ENCODE measurements at regions not wholly inside any gene's neighbourhood (a gene's known extent, or its start where the extent isn't known, plus 50 kb on each side); places are given as distances from the start of the nearest gene placed in this dataset.

DNA sequence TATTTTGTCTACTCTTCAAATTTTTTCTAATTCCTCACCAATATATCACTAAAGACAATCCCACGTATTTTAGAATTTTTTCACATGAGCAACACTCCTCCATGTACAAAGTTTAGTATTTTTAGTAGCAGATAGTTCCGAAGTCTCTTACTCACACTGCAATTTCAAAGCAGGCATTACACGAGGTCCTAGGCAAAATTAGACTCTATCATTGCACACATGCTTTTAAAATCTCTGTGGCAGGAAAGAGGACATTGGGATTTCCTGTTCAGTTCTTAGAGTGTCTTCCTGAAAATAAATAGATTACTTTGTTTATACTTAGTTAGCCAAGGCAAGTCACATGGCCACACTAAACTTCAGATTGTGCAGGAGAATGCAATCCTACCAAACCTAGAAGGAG lies 847.7 kb downstream of the ROBO2 start:
- Mint-ChIP-seq H3K4me1 (no peaks in the 10 kb centered on the region), H3K27me3 (no peaks in the 10 kb centered on the region), H3K27ac (no peak overlapping the region), H3K9me3 (peaks cover 2% of the 10 kb centered on the region), H3K4me3 (no peak overlapping the region), H3K36me3 (ENCODE audit: low read depth) (no peaks in the 10 kb centered on the region)
- POLR2A ChIA-PET: no interaction called here
- no peak for DNase-seq
- CTCF ChIA-PET: no interaction called here

DNA sequence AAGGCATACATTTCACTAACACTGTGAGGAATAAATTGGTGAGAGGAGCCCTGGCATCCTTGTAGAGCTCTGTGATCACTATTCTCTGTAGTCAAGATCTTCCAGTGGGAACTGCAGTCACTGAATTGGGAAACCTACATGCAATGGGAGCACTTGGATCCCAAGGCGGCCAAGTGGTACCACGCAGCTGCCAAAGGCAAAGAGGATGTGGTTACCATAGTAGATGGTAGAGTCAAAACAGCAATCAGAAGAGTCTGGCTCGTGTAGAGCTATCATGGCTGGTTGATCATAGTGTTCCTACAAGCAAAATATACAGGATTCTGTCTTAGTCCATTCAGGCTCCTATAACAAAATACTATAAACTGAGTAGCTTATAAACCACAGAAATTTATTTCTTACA lies 849.7 kb downstream of the ROBO2 start:
- ChIA-PET POLR2A (no interaction called here), CTCF (no interaction called here)
- no peak overlapping the region for H3K27ac Mint-ChIP-seq
- no peak for DNase-seq
- H3K9me3 Mint-ChIP-seq: peaks cover 4% of the 10 kb centered on the region
- H3K27me3 Mint-ChIP-seq: no peaks in the 10 kb centered on the region
- H3K4me1 Mint-ChIP-seq: no peaks in the 10 kb centered on the region
- H3K4me3 Mint-ChIP-seq: no peak overlapping the region
- H3K36me3 Mint-ChIP-seq (ENCODE audit: low read depth): no peaks in the 10 kb centered on the region

DNA sequence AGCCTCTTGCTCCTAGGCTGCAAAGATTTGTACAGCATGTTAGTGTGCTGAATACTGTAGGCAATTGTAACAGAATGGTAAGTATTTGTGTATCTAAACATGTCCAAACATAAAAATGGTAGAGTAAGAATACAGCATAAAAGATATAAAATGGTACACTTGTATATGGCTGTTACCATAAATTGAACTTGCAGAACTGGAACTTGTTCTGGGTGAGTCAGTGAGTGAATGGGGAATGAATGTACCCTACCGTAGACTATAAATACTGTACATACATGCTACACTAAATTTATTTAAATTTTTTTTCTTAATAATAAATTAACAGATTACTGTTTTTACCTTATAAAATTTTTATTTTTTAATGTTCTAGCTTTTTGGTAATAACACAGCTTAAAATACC lies 858.7 kb downstream of the ROBO2 start:
- ChIA-PET POLR2A (no interaction called here), CTCF (no interaction called here)
- Mint-ChIP-seq H3K9me3 (peaks cover 19% of the 10 kb centered on the region), H3K4me3 (no peak overlapping the region), H3K36me3 (ENCODE audit: low read depth) (no peaks in the 10 kb centered on the region), H3K27ac (no peak overlapping the region), H3K27me3 (no peaks in the 10 kb centered on the region), H3K4me1 (no peaks in the 10 kb centered on the region)
- no peak for DNase-seq

DNA sequence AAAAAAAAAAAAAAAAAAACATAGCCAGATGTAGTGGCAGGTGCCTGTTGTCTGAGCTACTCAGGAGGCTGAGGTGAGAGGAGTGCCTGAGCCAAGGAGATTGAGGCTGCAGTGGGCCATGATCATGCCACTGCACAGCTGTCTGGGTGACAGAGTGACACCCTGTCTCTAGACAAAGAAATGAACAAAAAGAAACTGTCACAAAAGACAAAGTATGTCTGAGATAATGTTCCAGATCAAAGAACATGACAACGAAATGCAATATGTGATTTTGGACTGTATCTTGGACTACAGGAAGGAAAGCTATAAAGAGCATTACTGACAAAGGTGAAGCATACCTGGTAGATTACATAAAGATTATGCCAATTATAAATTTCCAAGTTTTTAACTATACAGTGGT lies 862.8 kb downstream of the ROBO2 start:
- H3K4me3 Mint-ChIP-seq: no peak overlapping the region
- H3K9me3 Mint-ChIP-seq: peaks cover 13% of the 10 kb centered on the region
- CTCF ChIA-PET: no interaction called here
- no peaks in the 10 kb centered on the region for H3K27me3 Mint-ChIP-seq
- POLR2A ChIA-PET: no interaction called here
- H3K4me1 Mint-ChIP-seq: no peaks in the 10 kb centered on the region
- no peaks in the 10 kb centered on the region for H3K36me3 Mint-ChIP-seq (ENCODE audit: low read depth)
- no peak for DNase-seq
- H3K27ac Mint-ChIP-seq: no peak overlapping the region

DNA sequence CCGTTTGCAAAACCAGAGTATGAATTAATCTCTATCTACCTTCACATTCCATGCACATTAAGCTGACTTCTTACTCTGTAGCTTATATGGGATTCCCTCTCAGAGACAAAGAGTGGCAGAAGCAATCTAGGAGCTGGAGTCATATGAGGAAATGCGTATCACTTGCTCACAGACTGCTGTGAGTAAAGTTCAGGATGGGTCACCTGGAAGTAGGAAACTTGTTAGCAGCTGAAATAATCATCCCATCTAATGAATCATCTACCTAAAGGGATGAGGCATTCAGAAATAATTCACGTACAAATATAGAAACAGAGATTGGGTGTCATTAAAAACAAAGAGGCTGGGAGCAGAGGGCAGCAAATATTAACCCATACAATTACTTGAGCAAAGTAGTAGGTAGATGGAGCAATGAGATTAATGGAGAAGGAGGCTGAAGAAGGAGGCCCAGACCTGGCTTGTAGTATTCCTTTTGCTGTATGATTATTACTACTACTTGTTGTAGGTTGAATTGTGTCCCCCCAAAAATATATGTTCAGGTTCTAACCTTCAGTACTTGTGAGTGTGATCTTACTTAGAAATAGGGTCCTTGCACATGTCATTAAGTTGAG lies 866.3 kb downstream of the ROBO2 start:
- no peak overlapping the region for H3K27ac Mint-ChIP-seq
- no peak for DNase-seq
- ChIA-PET POLR2A (no interaction called here), CTCF (no interaction called here)
- H3K4me1 Mint-ChIP-seq: no peaks in the 10 kb centered on the region
- H3K4me3 Mint-ChIP-seq: no peak overlapping the region
- no peaks in the 10 kb centered on the region for H3K36me3 Mint-ChIP-seq (ENCODE audit: low read depth)
- no peaks in the 10 kb centered on the region for H3K27me3 Mint-ChIP-seq
- peaks cover 8% of the 10 kb centered on the region for H3K9me3 Mint-ChIP-seq

DNA sequence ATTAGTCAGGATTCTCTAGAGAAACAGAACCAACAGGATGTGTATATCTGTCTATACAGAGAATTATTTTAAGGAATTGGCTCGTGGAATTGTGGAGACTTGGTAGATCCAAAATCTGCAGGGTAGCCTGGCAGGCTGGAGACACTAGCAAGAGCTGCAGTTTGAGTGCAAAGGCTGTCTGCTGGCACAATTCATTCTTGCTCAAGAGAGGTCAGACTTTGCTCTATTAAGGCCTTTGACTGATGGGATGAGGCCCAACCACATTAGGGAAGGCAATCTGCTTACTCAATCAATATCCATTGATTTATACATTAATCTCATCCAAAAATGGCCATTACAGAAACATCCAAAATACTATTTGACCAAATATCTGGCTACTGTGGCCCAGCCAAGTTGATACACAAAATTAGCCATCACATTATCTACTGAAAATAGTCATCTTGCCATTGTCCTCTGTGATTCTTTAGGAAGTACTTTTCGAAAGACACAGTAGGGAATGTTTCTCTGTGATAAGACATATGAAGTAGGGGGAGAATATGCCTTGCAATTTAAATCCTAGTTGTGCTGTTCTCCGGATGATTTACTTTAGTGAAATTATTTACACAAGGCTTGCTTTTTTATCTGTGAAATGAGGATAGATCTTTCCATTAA lies 873.8 kb downstream of the ROBO2 start:
- Mint-ChIP-seq H3K27ac (no peak overlapping the region), H3K4me1 (no peaks in the 10 kb centered on the region), H3K36me3 (ENCODE audit: low read depth) (no peaks in the 10 kb centered on the region), H3K27me3 (no peaks in the 10 kb centered on the region), H3K9me3 (peaks cover 6% of the 10 kb centered on the region), H3K4me3 (no peak overlapping the region)
- no peak for DNase-seq
- ChIA-PET POLR2A (no interaction called here), CTCF (no interaction called here)

DNA sequence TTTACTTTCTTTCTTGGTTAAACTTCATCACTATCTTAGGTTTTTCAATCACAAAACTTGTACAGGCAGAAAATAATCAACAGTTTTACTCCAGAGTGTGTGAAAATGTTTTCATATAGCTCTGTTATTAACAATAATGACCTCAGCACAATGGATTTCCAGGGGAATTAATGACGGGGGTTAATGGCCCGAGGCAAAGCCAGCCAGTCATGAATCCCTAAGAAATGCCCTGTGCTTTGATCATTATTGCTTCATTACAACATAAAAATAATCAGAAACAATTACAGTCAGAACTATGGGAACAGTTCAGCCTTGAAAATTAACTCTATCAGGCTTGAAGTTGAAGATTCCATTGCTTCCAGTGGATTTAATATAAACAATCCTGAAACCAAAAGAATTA lies 875.4 kb downstream of the ROBO2 start:
- H3K4me3 Mint-ChIP-seq: no peak overlapping the region
- H3K4me1 Mint-ChIP-seq: no peaks in the 10 kb centered on the region
- H3K9me3 Mint-ChIP-seq: peaks cover 11% of the 10 kb centered on the region
- H3K27me3 Mint-ChIP-seq: no peaks in the 10 kb centered on the region
- ChIA-PET CTCF (no interaction called here), POLR2A (no interaction called here)
- H3K27ac Mint-ChIP-seq: no peak overlapping the region
- no peak for DNase-seq
- no peaks in the 10 kb centered on the region for H3K36me3 Mint-ChIP-seq (ENCODE audit: low read depth)

DNA sequence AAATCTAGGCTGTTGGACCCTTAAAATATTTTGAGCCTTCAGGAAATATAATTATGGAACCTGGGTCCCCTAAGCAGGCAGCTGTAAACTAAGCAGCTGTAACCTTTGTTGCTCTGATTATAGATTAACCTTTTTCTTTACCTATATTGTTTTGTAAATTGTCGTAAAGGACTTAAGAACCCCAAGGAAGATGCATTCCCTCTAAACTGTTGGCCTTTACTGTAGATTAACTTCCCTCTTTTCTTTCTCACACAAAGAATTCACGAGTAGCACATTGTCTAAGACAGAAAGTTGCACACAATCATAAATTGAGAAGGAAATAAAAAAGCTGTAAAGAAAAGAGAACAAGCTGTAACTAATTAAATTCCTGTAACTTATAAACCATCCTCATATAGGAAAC lies 877.3 kb downstream of the ROBO2 start:
- Mint-ChIP-seq H3K4me3 (no peak overlapping the region), H3K27me3 (no peaks in the 10 kb centered on the region), H3K27ac (no peak overlapping the region), H3K9me3 (peaks cover 15% of the 10 kb centered on the region), H3K36me3 (ENCODE audit: low read depth) (no peaks in the 10 kb centered on the region), H3K4me1 (no peaks in the 10 kb centered on the region)
- ChIA-PET POLR2A (no interaction called here), CTCF (no interaction called here)
- DNase-seq: no peak

DNA sequence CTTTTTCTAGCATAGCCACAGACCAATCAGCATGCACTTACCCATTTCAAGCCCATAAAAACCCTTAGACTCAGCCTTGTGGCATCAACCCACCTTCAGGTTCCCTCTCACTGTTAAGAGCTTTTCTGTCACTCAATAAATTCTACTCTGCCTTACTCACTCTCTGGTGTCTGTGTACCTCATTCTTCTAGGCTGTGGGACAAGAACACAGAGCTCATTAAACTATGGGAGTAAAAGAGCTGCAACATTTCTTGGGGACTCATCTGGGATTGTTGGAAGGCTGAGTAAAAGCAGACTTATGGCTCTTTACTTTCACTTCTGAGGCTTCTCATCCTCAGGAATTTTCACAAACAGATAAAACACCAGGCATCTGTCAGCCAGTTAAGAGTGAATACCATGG lies 879.3 kb downstream of the ROBO2 start:
- DNase-seq: no peak
- no peaks in the 10 kb centered on the region for H3K36me3 Mint-ChIP-seq (ENCODE audit: low read depth)
- H3K4me3 Mint-ChIP-seq: no peak overlapping the region
- H3K27ac Mint-ChIP-seq: no peak overlapping the region
- ChIA-PET POLR2A (no interaction called here), CTCF (no interaction called here)
- no peaks in the 10 kb centered on the region for H3K27me3 Mint-ChIP-seq
- peaks cover 15% of the 10 kb centered on the region for H3K9me3 Mint-ChIP-seq
- H3K4me1 Mint-ChIP-seq: no peaks in the 10 kb centered on the region

DNA sequence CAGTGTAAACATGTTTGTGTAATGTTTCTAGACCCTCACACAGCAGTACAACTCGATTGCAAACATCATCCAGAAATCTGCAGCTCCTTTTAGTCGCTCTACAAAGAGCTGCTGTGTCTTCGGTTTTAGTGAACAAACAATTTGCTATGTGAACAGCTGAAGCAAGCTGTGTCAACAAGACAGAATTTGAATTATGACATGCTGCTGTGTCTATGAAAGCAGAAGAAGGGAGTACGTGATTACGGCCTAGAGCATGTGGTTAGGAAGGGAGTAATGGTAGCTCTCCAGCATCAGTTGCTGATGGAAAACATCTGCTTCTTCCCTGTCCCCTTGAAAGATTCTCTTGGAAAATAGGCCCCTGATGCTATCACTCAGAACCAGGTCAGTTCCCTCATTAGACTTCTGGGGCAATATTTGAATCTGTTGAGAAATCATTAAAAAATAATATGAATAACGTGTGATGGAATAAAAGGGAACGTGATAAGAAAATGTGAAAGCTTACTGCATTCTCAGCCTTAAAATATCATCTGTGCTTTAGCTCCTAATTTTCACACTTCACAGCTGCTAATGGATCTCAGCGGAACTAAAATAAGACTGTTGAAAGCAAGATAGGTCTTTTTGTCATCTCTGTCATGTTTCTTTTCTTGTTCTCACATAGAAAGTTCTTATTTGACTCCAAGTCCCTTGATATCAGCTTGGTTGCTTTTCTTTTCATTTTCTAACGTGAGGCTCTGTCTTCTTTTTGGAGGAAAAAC lies 891.5 kb downstream of the ROBO2 start:
- DNase-seq: no peak
- Mint-ChIP-seq H3K36me3 (ENCODE audit: low read depth) (no peaks in the 10 kb centered on the region), H3K27me3 (no peaks in the 10 kb centered on the region), H3K27ac (no peak overlapping the region), H3K4me1 (no peaks in the 10 kb centered on the region), H3K4me3 (no peak overlapping the region), H3K9me3 (peaks cover 6% of the 10 kb centered on the region)
- ChIA-PET CTCF (interaction anchor here (0.6 kb wide), 1 partner anchor 542 kb away, joined by 3 read pairs; no protein-coding TSS in a partner anchor), POLR2A (no interaction called here)

DNA sequence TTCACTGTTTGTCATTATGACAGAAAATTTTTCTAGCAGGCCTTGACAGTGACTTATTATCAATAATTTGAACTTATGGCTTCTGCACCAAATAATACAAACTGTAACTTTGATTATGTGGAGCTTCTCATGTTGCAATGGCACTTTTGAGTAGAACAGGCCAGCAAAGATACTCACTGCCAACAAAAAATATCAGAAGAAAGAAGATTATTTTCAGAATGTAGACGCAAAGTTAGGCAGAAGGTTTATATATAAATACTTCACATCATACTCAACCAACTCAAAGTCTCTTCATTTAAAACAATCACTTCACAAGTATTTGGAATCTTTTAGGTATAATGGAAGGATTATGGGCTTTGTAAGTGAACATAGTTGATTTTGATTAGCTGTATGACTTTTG lies 893.0 kb downstream of the ROBO2 start:
- Mint-ChIP-seq H3K4me1 (no peaks in the 10 kb centered on the region), H3K4me3 (no peak overlapping the region), H3K27ac (no peak overlapping the region), H3K36me3 (ENCODE audit: low read depth) (no peaks in the 10 kb centered on the region), H3K27me3 (no peaks in the 10 kb centered on the region), H3K9me3 (peaks cover 6% of the 10 kb centered on the region)
- ChIA-PET POLR2A (no interaction called here), CTCF (no interaction called here)
- no peak for DNase-seq

DNA sequence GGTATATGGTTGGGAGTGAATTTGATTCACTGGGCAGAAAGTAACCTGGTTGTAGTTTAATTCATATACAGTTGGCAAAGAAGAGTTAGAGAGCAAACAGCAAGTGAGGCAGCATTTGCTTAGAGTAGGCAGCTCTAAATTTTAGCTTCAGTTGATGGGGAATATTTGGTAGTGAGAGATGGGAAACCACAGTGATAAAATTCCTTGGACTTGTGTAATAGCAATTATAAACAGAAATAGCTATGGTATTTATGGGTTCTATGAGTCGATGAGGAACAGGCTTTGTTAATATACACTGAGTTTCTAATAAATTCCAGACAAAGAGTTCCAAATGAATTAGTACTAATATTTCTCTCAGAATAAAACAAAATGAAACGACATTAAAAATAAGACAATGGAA lies 894.0 kb downstream of the ROBO2 start:
- H3K27me3 Mint-ChIP-seq: no peaks in the 10 kb centered on the region
- no peaks in the 10 kb centered on the region for H3K4me1 Mint-ChIP-seq
- ChIA-PET POLR2A (no interaction called here), CTCF (no interaction called here)
- no peak for DNase-seq
- no peak overlapping the region for H3K27ac Mint-ChIP-seq
- no peaks in the 10 kb centered on the region for H3K36me3 Mint-ChIP-seq (ENCODE audit: low read depth)
- no peak overlapping the region for H3K4me3 Mint-ChIP-seq
- peaks cover 6% of the 10 kb centered on the region for H3K9me3 Mint-ChIP-seq

DNA sequence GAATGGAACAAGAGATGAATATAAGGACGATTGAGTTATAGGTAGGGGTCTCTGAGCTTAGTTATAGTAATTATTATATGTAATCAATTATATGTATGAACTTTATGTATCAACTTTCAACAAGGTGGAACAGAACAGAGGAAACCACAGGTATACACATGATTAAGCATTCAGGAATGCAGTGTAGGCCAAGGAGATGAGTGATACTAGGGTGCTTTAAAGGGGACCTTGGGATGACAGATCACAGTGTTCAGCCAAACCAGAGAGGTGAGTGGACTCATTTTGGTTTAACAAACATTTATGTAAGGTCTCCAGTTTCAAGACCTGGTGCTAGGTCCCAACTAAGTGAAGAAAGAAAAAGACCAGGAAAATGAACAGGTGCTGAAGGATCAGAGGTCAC lies 895.5 kb downstream of the ROBO2 start:
- CTCF ChIA-PET: no interaction called here
- H3K4me1 Mint-ChIP-seq: no peaks in the 10 kb centered on the region
- H3K36me3 Mint-ChIP-seq (ENCODE audit: low read depth): no peaks in the 10 kb centered on the region

DNA sequence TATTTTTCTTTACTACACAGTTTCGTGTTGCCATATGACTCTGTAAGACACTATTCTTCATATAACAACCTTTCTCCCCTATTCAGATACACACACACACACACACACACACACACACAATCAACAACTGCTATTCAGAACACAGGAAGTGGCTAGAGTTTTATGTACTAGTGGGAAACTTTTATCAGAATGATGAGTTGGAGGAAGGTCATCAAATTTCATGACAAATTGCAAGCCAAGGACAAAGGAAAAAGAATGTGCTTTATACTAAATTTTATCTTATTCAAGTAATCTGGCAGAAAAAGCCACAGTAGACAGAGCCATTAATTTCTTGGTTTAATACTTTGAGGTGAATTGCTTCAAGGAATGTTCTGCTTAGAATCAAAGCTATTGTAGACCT lies 899.8 kb downstream of the ROBO2 start:
- ChIA-PET POLR2A (no interaction called here), CTCF (no interaction called here)
- peaks cover 3% of the 10 kb centered on the region for H3K9me3 Mint-ChIP-seq
- no peaks in the 10 kb centered on the region for H3K27me3 Mint-ChIP-seq
- no peaks in the 10 kb centered on the region for H3K4me1 Mint-ChIP-seq
- H3K27ac Mint-ChIP-seq: no peak overlapping the region
- no peaks in the 10 kb centered on the region for H3K36me3 Mint-ChIP-seq (ENCODE audit: low read depth)
- H3K4me3 Mint-ChIP-seq: no peak overlapping the region
- no peak for DNase-seq

More for the DNA sequence above, 895.5 kb downstream of the ROBO2 start:
- no peaks in the 10 kb centered on the region for H3K27me3 Mint-ChIP-seq
- H3K27ac Mint-ChIP-seq: no peak overlapping the region
- no peak overlapping the region for H3K4me3 Mint-ChIP-seq
- H3K9me3 Mint-ChIP-seq: peaks cover 6% of the 10 kb centered on the region
- POLR2A ChIA-PET: no interaction called here
- DNase-seq: no peak
